B cell (primary cell): ENCODE measurements at regions not wholly inside any gene's neighbourhood (a gene's known extent, or its start where the extent isn't known, plus 50 kb on each side); places are given as distances from the start of the nearest gene placed in this dataset.

Experiments used
- ATAC-seq: fragments of 200-7000 bp; cut with Tn5 transposase; one replicate; pipeline ENCODE4 v1.10.0; 2021; ENCODE audit warnings: low read depth, mild to moderate bottlenecking, moderate number of reproducible peaks, moderate library complexity
- CTCF ChIA-PET: fragments of 350-600 bp; sonication (Branson Sonifier 250); formaldehyde crosslinking; loops from one replicate; lab custom pipeline; 2021; ENCODE audit warnings: antibody characterized with exemption, inconsistent platforms; lab: Charles Lee
- POLR2A ChIA-PET: fragments of 350-600 bp; sonication (Branson Sonifier 250); formaldehyde crosslinking; loops from one replicate; lab custom pipeline; 2021; ENCODE audit warnings: antibody characterized with exemption; lab: Charles Lee
- DNase-seq: peaks from one replicate; pipeline ENCODE4 v3.0.0; 2013
- H2AFZ ChIP-seq: 2 replicates; pipeline ENCODE4 v1.6.1; 2012; ENCODE audit warnings: mild to moderate bottlenecking, low read depth, low read length; ENCODE audit not compliant: insufficient read depth, poor library complexity, severe bottlenecking
- H3K27ac ChIP-seq, 2 donors: 1 replicate in 1 of 2; 2 replicates in 1 of 2; pipeline ENCODE4 v1.5.1; 2012 to 2013; ENCODE audit warnings: low read length in 2 of 2, mild to moderate bottlenecking in 2 of 2, moderate library complexity in 1 of 2
- H3K27me3 ChIP-seq, 4 experiments: fragments of 200-600 bp in 1 of 4; sonication (generic) in 1 of 4; replicated peaks in 1 of 4; 1 replicate in 2 of 4; 2 replicates in 2 of 4; pipeline versions ENCODE4 v1.6.1 to v1.7.0; 2013 to 2016; ENCODE audit warnings: low read length in 3 of 4, mild to moderate bottlenecking in 2 of 4, mixed read lengths in 1 of 4, moderate library complexity in 1 of 4; ENCODE audit not compliant: insufficient read depth in 4 of 4, control insufficient read depth in 3 of 4; ENCODE audit errors: control extremely low read depth in 1 of 4
- H3K36me3 ChIP-seq, 2 experiments: replicated peaks in 1 of 2; 1 replicate in 1 of 2; 2 replicates in 1 of 2; pipeline versions ENCODE4 v1.6.1 to v1.7.1; 2013; ENCODE audit warnings: low read length in 1 of 2; ENCODE audit not compliant: insufficient read depth in 2 of 2, control insufficient read depth in 1 of 2; ENCODE audit errors: control extremely low read depth in 1 of 2, extremely low read depth in 1 of 2
- H3K4me1 ChIP-seq, 2 donors: fragments of 200-600 bp in 1 of 2; sonication (generic) in 1 of 2; 1 replicate in 1 of 2; 2 replicates in 1 of 2; pipeline versions ENCODE4 v1.5.1 to v1.6.1; 2013 to 2017; ENCODE audit warnings: low read length in 2 of 2; ENCODE audit not compliant: control insufficient read depth in 2 of 2, insufficient read depth in 2 of 2
- H3K4me2 ChIP-seq: replicated peaks from 2 replicates; pipeline ENCODE3; 2012; ENCODE audit warnings: mild to moderate bottlenecking, low read depth, low read length; ENCODE audit not compliant: poor library complexity, severe bottlenecking
- H3K4me3 ChIP-seq, 5 experiments: fragments of 200-600 bp in 1 of 5; sonication (generic) in 1 of 5; 1 replicate in 3 of 5; 2 replicates in 2 of 5; pipeline versions ENCODE4 v1.5.1 to v1.7.0; 2011 to 2016; ENCODE audit warnings: low read length in 4 of 5, mild to moderate bottlenecking in 4 of 5, low read depth in 2 of 5, control low read depth in 1 of 5, moderate library complexity in 1 of 5; ENCODE audit not compliant: insufficient read depth in 1 of 5; ENCODE audit errors: control extremely low read depth in 1 of 5, extremely low read depth in 1 of 5
- H3K79me2 ChIP-seq: fragments of 200-600 bp; sonication (generic); one replicate; pipeline ENCODE4 v1.6.0; 2016; ENCODE audit warnings: low read length; ENCODE audit not compliant: control insufficient read depth, insufficient read depth
- H3K9ac ChIP-seq: fragments of 200-600 bp; sonication (generic); 2 replicates; pipeline ENCODE4 v1.6.1; 2017; ENCODE audit warnings: mild to moderate bottlenecking, low read length, moderate library complexity
- H3K9me3 ChIP-seq, 3 donors: one replicate each; pipeline versions ENCODE4 v1.6.1 to v1.7.1; 2013; ENCODE audit warnings: low read length in 2 of 3; ENCODE audit not compliant: control insufficient read depth in 2 of 3, insufficient read depth in 1 of 3; ENCODE audit errors: control extremely low read depth in 1 of 3
- H4K20me1 ChIP-seq: 2 replicates; pipeline ENCODE4 v1.6.0; 2012; ENCODE audit warnings: mild to moderate bottlenecking, low read length; ENCODE audit not compliant: insufficient read depth, control insufficient read depth, poor library complexity, severe bottlenecking
- H3K27ac Mint-ChIP-seq: one replicate; pipeline ENCODE4 v1.8.0; 2021; ENCODE audit warnings: mixed read lengths
- H3K27me3 Mint-ChIP-seq: one replicate; pipeline ENCODE4 v1.8.0; 2021; ENCODE audit warnings: mixed read lengths
- H3K4me1 Mint-ChIP-seq: one replicate; pipeline ENCODE4 v1.8.0; 2021; ENCODE audit warnings: mixed read lengths
- H3K4me3 Mint-ChIP-seq: one replicate; pipeline ENCODE4 v1.8.0; 2021; ENCODE audit warnings: mixed read lengths
- H3K9me3 Mint-ChIP-seq: one replicate; pipeline ENCODE4 v1.8.0; 2022; ENCODE audit warnings: mixed read lengths; ENCODE audit not compliant: insufficient read depth
- CTCF ChIP-seq: fragments of 200-600 bp; IDR thresholded peaks from one replicate; pipeline ENCODE4 v1.8.0; 2022; ENCODE audit warnings: antibody characterized with exemption, mild to moderate bottlenecking
- EZH2 ChIP-seq: IDR thresholded peaks from 2 replicates; pipeline ENCODE4 v1.6.1; 2012; ENCODE audit warnings: borderline replicate concordance, low read depth, mild to moderate bottlenecking, moderate library complexity, low read length; ENCODE audit not compliant: insufficient read depth, poor library complexity, severe bottlenecking
- WGBS: methylation state at CpG from one replicate; pipeline ENCODE4 v1.1.5; 2013; ENCODE audit warnings: missing lambda C conversion rate; ENCODE audit not compliant: insufficient coverage; 5-methylcytosine and 5-hydroxymethylcytosine counted together
- intact Hi-C: fragments of 100-400 bp; cut with micrococcal nuclease; formaldehyde crosslinking; loops from one replicate; pipeline ENCODE4 v1.10.0; 2022

GRCh38 chr1:56107275-56107638 lies 472.1 kb downstream of the PLPP3 start:
- Histone ChIP-seq H3K4me2 (no peak overlapping the region), H3K36me3 (no peaks in the 10 kb centered on the region), H3K4me3 (no peak overlapping the region), H3K27ac (no peak overlapping the region), H3K79me2 (no peaks in the 10 kb centered on the region), H3K9me3 (peaks cover 0 to 11% (median 1%) of the 10 kb centered on the region in 3 donors), H2AFZ (no peak overlapping the region), H3K9ac (no peak overlapping the region), H4K20me1 (no peaks in the 10 kb centered on the region), H3K27me3 (no peaks in the 10 kb centered on the region), H3K4me1 (no peaks in the 10 kb centered on the region)
- Mint-ChIP-seq H3K27ac (no peak overlapping the region), H3K27me3 (peaks cover 2% of the 10 kb centered on the region), H3K4me3 (no peak overlapping the region), H3K9me3 (peaks cover 10% of the 10 kb centered on the region), H3K4me1 (no peaks in the 10 kb centered on the region)
- ChIA-PET POLR2A (no interaction called here), CTCF (no interaction called here)
- no peak for DNase-seq
- TF ChIP-seq EZH2 (no peak), CTCF (no peak)
- intact Hi-C loops, result no loop called here
- no peak for ATAC-seq

GRCh38 chr1:56106531-56107274 lies 472.7 kb downstream of the PLPP3 start:
- Histone ChIP-seq H4K20me1 (no peaks in the 10 kb centered on the region), H3K27ac (no peak overlapping the region), H3K27me3 (no peaks in the 10 kb centered on the region), H2AFZ (no peak overlapping the region), H3K36me3 (no peaks in the 10 kb centered on the region), H3K79me2 (no peaks in the 10 kb centered on the region), H3K4me2 (no peak overlapping the region), H3K9ac (no peak overlapping the region), H3K4me1 (no peaks in the 10 kb centered on the region), H3K9me3 (peaks cover 0 to 9% (median 1%) of the 10 kb centered on the region in 3 donors), H3K4me3 (no peak overlapping the region)
- no peak overlapping the region for H3K4me3 Mint-ChIP-seq
- H3K27me3 Mint-ChIP-seq, result no peaks in the 10 kb centered on the region
- intact Hi-C loops, result no loop called here
- ChIA-PET CTCF (no interaction called here), POLR2A (no interaction called here)
- WGBS, result 83% methylated on average over 2 of the region's 2 CpGs
- no peak for TF ChIP-seq CTCF
- TF ChIP-seq EZH2, result no peak
- no peak overlapping the region for H3K27ac Mint-ChIP-seq
- H3K9me3 Mint-ChIP-seq, result peaks cover 10% of the 10 kb centered on the region
- DNase-seq (no peak), ATAC-seq (no peak)
- H3K4me1 Mint-ChIP-seq, result no peaks in the 10 kb centered on the region
